DOHH2 (cell line): ENCODE measurements at regions not wholly inside any gene's neighbourhood (a gene's known extent, or its start where the extent isn't known, plus 50 kb on each side); places are given as distances from the start of the nearest gene placed in this dataset.

ENCODE experiments used
- H3F3A ChIP-seq: fragments of 200-600 bp; sonication (generic), shearing (Covaris generic); 2 replicates; pipeline ENCODE4 v1.6.0; 2016; ENCODE audit warnings: antibody characterized with exemption, mild to moderate bottlenecking; ENCODE audit not compliant: control insufficient read depth, insufficient read depth
- H3K27ac ChIP-seq: fragments of 200-600 bp; sonication (generic); 2 replicates; pipeline ENCODE4 v1.5.1; 2014; ENCODE audit warnings: low read depth, mild to moderate bottlenecking, low read length, moderate library complexity
- H3K27me3 ChIP-seq: fragments of 200-600 bp; sonication (generic); 2 replicates; pipeline ENCODE4 v1.6.1; 2014; ENCODE audit warnings: mild to moderate bottlenecking, low read length, mixed read lengths; ENCODE audit not compliant: control insufficient read depth
- H3K36me3 ChIP-seq: fragments of 200-600 bp; sonication (generic); 2 replicates; pipeline ENCODE4 v1.6.1; 2014; ENCODE audit warnings: mild to moderate bottlenecking, low read length, moderate library complexity, mixed read lengths; ENCODE audit not compliant: control insufficient read depth
- H3K4me1 ChIP-seq: fragments of 200-600 bp; sonication (generic); 2 replicates; pipeline ENCODE4 v1.6.1; 2014; ENCODE audit warnings: mild to moderate bottlenecking, low read length, mixed read lengths; ENCODE audit not compliant: control insufficient read depth
- H3K4me2 ChIP-seq: fragments of 200-600 bp; sonication (generic); 2 replicates; pipeline ENCODE4 v1.6.0; 2014; ENCODE audit warnings: mild to moderate bottlenecking, low read length, moderate library complexity
- H3K4me3 ChIP-seq: fragments of 200-600 bp; sonication (generic); 2 replicates; pipeline ENCODE4 v1.5.1; 2014; ENCODE audit warnings: mild to moderate bottlenecking, low read length, mixed read lengths
- H3K79me2 ChIP-seq: fragments of 200-600 bp; sonication (generic); 2 replicates; pipeline ENCODE4 v1.6.1; 2014; ENCODE audit warnings: mild to moderate bottlenecking, low read length, mixed read lengths; ENCODE audit not compliant: control insufficient read depth
- H3K9me2 ChIP-seq: fragments of 200-600 bp; sonication (generic); replicated peaks from 2 replicates; pipeline ENCODE4 v1.6.1; 2014; ENCODE audit warnings: mild to moderate bottlenecking, low read length, mixed read lengths; ENCODE audit not compliant: control insufficient read depth
- H3K9me3 ChIP-seq: fragments of 200-600 bp; sonication (generic); 2 replicates; pipeline ENCODE4 v1.6.1; 2014; ENCODE audit warnings: antibody characterized with exemption, low read length, mixed read lengths; ENCODE audit not compliant: control insufficient read depth, insufficient read depth
- H4K20me1 ChIP-seq: fragments of 200-600 bp; sonication (generic); 2 replicates; pipeline ENCODE4 v1.6.0; 2014; ENCODE audit warnings: low read depth, mild to moderate bottlenecking, antibody characterized with exemption, low read length, moderate library complexity; ENCODE audit not compliant: control insufficient read depth, insufficient read depth
- EZH2phosphoT487 ChIP-seq: fragments of 200-600 bp; sonication (generic); IDR thresholded peaks from 2 replicates; pipeline ENCODE4 v1.6.1; 2017; ENCODE audit warnings: borderline replicate concordance, mild to moderate bottlenecking, antibody characterized with exemption, low read length, moderate library complexity, mixed read lengths
- TF ChIP-seq, protein P1 (sequence below): fragments of 200-600 bp; sonication (generic); IDR thresholded peaks from one replicate; pipeline ENCODE4 v1.5.1; 2014; ENCODE audit warnings: antibody characterized with exemption, mild to moderate bottlenecking, low read depth, low read length; ENCODE audit not compliant: poor library complexity, severe bottlenecking

- H3K4me3 ChIP-seq = no peak overlapping the region
- no peaks in the 10 kb centered on the region for H3K36me3 ChIP-seq
- no peak for TF ChIP-seq EZH2phosphoT487
- TF ChIP-seq, protein P1, sequence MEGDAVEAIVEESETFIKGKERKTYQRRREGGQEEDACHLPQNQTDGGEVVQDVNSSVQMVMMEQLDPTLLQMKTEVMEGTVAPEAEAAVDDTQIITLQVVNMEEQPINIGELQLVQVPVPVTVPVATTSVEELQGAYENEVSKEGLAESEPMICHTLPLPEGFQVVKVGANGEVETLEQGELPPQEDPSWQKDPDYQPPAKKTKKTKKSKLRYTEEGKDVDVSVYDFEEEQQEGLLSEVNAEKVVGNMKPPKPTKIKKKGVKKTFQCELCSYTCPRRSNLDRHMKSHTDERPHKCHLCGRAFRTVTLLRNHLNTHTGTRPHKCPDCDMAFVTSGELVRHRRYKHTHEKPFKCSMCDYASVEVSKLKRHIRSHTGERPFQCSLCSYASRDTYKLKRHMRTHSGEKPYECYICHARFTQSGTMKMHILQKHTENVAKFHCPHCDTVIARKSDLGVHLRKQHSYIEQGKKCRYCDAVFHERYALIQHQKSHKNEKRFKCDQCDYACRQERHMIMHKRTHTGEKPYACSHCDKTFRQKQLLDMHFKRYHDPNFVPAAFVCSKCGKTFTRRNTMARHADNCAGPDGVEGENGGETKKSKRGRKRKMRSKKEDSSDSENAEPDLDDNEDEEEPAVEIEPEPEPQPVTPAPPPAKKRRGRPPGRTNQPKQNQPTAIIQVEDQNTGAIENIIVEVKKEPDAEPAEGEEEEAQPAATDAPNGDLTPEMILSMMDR = no peak
- H3K27me3 ChIP-seq = no peaks in the 10 kb centered on the region
- H3K79me2 ChIP-seq = no peaks in the 10 kb centered on the region
- no peaks in the 10 kb centered on the region for H3K4me1 ChIP-seq
- H3K27ac ChIP-seq = no peak overlapping the region
- no peaks in the 10 kb centered on the region for H3K9me3 ChIP-seq
- no peaks in the 10 kb centered on the region for H3F3A ChIP-seq
- no peak overlapping the region for H3K4me2 ChIP-seq
- H3K9me2 ChIP-seq = no peaks in the 10 kb centered on the region
- H4K20me1 ChIP-seq = no peaks in the 10 kb centered on the region
These were observed 359.4 kb upstream of the RIOK2 start for GRCh38 chr5:97542469-97542868.

DNA sequence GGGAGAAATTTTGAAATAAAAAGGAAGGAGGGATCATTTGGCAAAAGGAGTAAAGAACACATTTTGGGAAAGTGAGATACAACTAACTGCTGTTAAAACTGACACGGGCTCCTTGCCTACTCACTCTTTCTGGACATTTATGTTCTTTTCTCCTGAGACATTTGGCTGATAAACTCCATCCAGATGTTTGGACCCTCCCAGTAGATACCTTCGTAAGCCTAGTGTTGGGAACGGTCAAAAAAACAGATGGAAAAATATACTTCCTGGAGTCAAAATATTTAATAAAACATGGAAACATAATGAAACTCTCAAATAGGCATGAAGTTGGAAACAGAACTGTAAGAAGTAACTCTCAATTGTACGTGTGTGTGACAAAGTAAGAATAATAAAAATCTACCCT lies 360.1 kb upstream of the RIOK2 start:
- H3K9me2 ChIP-seq = no peaks in the 10 kb centered on the region
- no peak overlapping the region for H3K27ac ChIP-seq

GRCh38 chr5:97544240-97544639 lies 361.2 kb upstream of the RIOK2 start:
- H3K4me2 ChIP-seq = no peak overlapping the region
- H3K27ac ChIP-seq = no peak overlapping the region
- no peaks in the 10 kb centered on the region for H3K9me2 ChIP-seq
- TF ChIP-seq EZH2phosphoT487 = no peak
- TF ChIP-seq, protein P1 = no peak
- H3K9me3 ChIP-seq = no peaks in the 10 kb centered on the region
- H3K79me2 ChIP-seq = no peaks in the 10 kb centered on the region
- no peaks in the 10 kb centered on the region for H3F3A ChIP-seq
- no peaks in the 10 kb centered on the region for H3K27me3 ChIP-seq
- no peaks in the 10 kb centered on the region for H4K20me1 ChIP-seq
- H3K36me3 ChIP-seq = no peaks in the 10 kb centered on the region
- H3K4me1 ChIP-seq = no peaks in the 10 kb centered on the region
- H3K4me3 ChIP-seq = no peak overlapping the region

More for the DNA sequence above, 360.1 kb upstream of the RIOK2 start:
- no peaks in the 10 kb centered on the region for H3K4me1 ChIP-seq
- no peaks in the 10 kb centered on the region for H3K9me3 ChIP-seq
- H3K36me3 ChIP-seq = no peaks in the 10 kb centered on the region
- no peaks in the 10 kb centered on the region for H3K27me3 ChIP-seq
- no peaks in the 10 kb centered on the region for H3K79me2 ChIP-seq
- no peaks in the 10 kb centered on the region for H3F3A ChIP-seq
- no peak overlapping the region for H3K4me3 ChIP-seq
- TF ChIP-seq EZH2phosphoT487 = no peak
- TF ChIP-seq, protein P1 = no peak
- H3K4me2 ChIP-seq = no peak overlapping the region
- H4K20me1 ChIP-seq = no peaks in the 10 kb centered on the region

DNA sequence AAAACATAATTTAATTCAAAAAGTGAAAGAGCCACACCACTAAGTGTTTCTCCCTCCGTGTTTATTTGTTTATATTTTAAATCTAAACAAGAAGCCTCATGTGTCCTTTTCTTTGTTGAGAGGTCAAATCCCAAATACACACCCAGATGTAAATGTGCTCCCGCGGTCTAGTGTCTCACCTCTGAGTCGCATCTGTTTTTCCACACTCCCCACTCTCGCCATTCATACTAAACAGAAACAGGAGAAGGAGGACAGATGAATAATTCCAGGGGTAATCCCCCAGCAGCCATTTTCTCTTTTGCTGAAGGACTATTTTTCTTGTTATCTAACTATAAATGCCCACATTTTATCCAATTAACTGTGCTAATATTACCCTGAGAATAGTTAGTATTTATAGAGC lies 361.6 kb upstream of the RIOK2 start:
- Histone ChIP-seq H3K79me2 (no peaks in the 10 kb centered on the region), H3K9me2 (no peaks in the 10 kb centered on the region), H3K4me2 (no peak overlapping the region), H3K4me1 (no peaks in the 10 kb centered on the region), H4K20me1 (no peaks in the 10 kb centered on the region), H3K36me3 (no peaks in the 10 kb centered on the region), H3F3A (no peaks in the 10 kb centered on the region), H3K9me3 (no peaks in the 10 kb centered on the region), H3K27me3 (no peaks in the 10 kb centered on the region), H3K4me3 (no peak overlapping the region), H3K27ac (no peak overlapping the region)
- TF ChIP-seq, protein P1 = no peak
- TF ChIP-seq EZH2phosphoT487 = no peak
